SK-N-SH (cell line): ENCODE measurements at regions not wholly inside any gene's neighbourhood (a gene's known extent, or its start where the extent isn't known, plus 50 kb on each side); places are given as distances from the start of the nearest gene placed in this dataset.

Experiments
- CTCF ChIA-PET: fragments of 300-600, 350-600 bp; formaldehyde crosslinking; extraction: SDS; loops from one replicate; lab custom pipeline; 2021; lab: Yijun Ruan, JAX
- POLR2A ChIA-PET: fragments of 350-600 bp; sonication (Branson Sonifier 250); formaldehyde crosslinking; extraction: SDS; loops from one replicate; lab custom pipeline; 2020; ENCODE audit warnings: antibody characterized with exemption, inconsistent platforms; lab: Yijun Ruan, JAX
- DNase-seq: peaks from one replicate; pipeline ENCODE4 v3.0.0; 2012
- H2AFZ ChIP-seq: fragments of 200-600 bp; sonication (generic); 2 replicates; pipeline ENCODE4 v1.8.1; 2016; ENCODE audit warnings: antibody characterized with exemption, mild to moderate bottlenecking, low read depth
- H3F3A ChIP-seq: fragments of 200-600 bp; sonication (generic); replicated peaks from 2 replicates; pipeline ENCODE3; 2016; ENCODE audit warnings: antibody characterized with exemption, mild to moderate bottlenecking; ENCODE audit not compliant: insufficient read depth
- H3K27ac ChIP-seq, 2 experiments: fragments of 200-500 bp in 1 of 2; fragments of 200-600 bp in 1 of 2; sonication (Bioruptor generic) in 1 of 2; sonication (generic), shearing (Covaris generic) in 1 of 2; 2 replicates each; pipeline versions ENCODE4 v1.5.1 to v1.6.1; 2014 to 2016; ENCODE audit warnings: low read depth in 2 of 2, inconsistent platforms in 1 of 2, low read length in 1 of 2, mild to moderate bottlenecking in 1 of 2, mixed read lengths in 1 of 2
- H3K27me3 ChIP-seq: fragments of 200-600 bp; sonication (generic), shearing (Covaris generic); 2 replicates; pipeline ENCODE4 v1.6.1; 2016; ENCODE audit warnings: mixed run types; ENCODE audit not compliant: insufficient read depth
- H3K36me3 ChIP-seq, 2 experiments: fragments of 200-500 bp in 1 of 2; fragments of 200-600 bp in 1 of 2; sonication (Bioruptor generic) in 1 of 2; sonication (generic) in 1 of 2; replicated peaks in 1 of 2; 2 replicates each; pipeline versions ENCODE3 to v1.5.1; 2014 to 2016; ENCODE audit warnings: low read length in 1 of 2, mild to moderate bottlenecking in 1 of 2; ENCODE audit not compliant: insufficient read depth in 2 of 2, control insufficient read depth in 1 of 2
- H3K4me1 ChIP-seq, 2 experiments: fragments of 200-500 bp in 1 of 2; fragments of 200-600 bp in 1 of 2; sonication (Bioruptor generic) in 1 of 2; sonication (generic), shearing (Covaris generic) in 1 of 2; 2 replicates each; pipeline versions ENCODE4 v1.5.1 to v1.6.1; 2014 to 2016; ENCODE audit warnings: low read depth in 1 of 2, low read length in 1 of 2, mixed run types in 1 of 2; ENCODE audit not compliant: insufficient read depth in 2 of 2, control insufficient read depth in 1 of 2
- H3K4me2 ChIP-seq: fragments of 200-600 bp; sonication (generic), shearing (Covaris generic); 2 replicates; pipeline ENCODE4 v1.6.1; 2017; ENCODE audit warnings: mixed run types
- H3K4me3 ChIP-seq, 2 experiments: fragments of 200-500 bp in 1 of 2; fragments of 200-600 bp in 1 of 2; sonication (Bioruptor generic) in 1 of 2; sonication (generic), shearing (Covaris generic) in 1 of 2; 2 replicates each; pipeline versions ENCODE4 v1.5.1 to v1.8.1; 2014 to 2016; ENCODE audit warnings: low read depth in 2 of 2, inconsistent platforms in 1 of 2, low read length in 1 of 2, mild to moderate bottlenecking in 1 of 2, mixed read lengths in 1 of 2, moderate library complexity in 1 of 2
- H3K79me2 ChIP-seq: fragments of 200-600 bp; sonication (generic); 2 replicates; pipeline ENCODE4 v1.8.1; 2017; ENCODE audit warnings: mild to moderate bottlenecking; ENCODE audit not compliant: insufficient read depth
- H3K9ac ChIP-seq: fragments of 200-600 bp; sonication (generic); 2 replicates; pipeline ENCODE4 v1.6.1; 2017; ENCODE audit warnings: mixed run types
- H3K9me2 ChIP-seq: fragments of 200-600 bp; sonication (generic); 2 replicates; pipeline ENCODE4 v1.6.1; 2017; ENCODE audit warnings: mixed run types
- H3K9me3 ChIP-seq: fragments of 200-600 bp; sonication (generic); 2 replicates; pipeline ENCODE4 v1.6.1; 2017; ENCODE audit warnings: mixed run types, mild to moderate bottlenecking, moderate library complexity
- H4K20me1 ChIP-seq: fragments of 200-600 bp; sonication (generic); 2 replicates; pipeline ENCODE4 v1.6.1; 2017; ENCODE audit warnings: mild to moderate bottlenecking, mixed run types; ENCODE audit not compliant: insufficient read depth
- CHD2 ChIP-seq: fragments of 150-350 bp; IDR thresholded peaks from 2 replicates; pipeline ENCODE4 v1.6.1; 2018; ENCODE audit warnings: low read length; ENCODE audit not compliant: partially characterized antibody
- CTCF ChIP-seq: fragments of 200-600 bp; sonication (generic); IDR thresholded peaks from 2 replicates; pipeline ENCODE4 v1.6.1; 2017; ENCODE audit warnings: antibody characterized with exemption, mild to moderate bottlenecking, moderate library complexity
- ELF1 ChIP-seq: IDR thresholded peaks from 2 replicates; pipeline ENCODE4 v1.4.0; 2012
- FOSL2 ChIP-seq: IDR thresholded peaks from 2 replicates; pipeline ENCODE4 v1.4.0; 2012; ENCODE audit warnings: low read depth, mild to moderate bottlenecking, moderate library complexity, borderline replicate concordance
- FOXJ3 ChIP-seq: sonication (generic); formaldehyde crosslinking; IDR thresholded peaks from 2 replicates; pipeline ENCODE4 v1.5.1; 2020; ENCODE audit warnings: mild to moderate bottlenecking, missing genetic modification reagents
- MEF2A ChIP-seq: IDR thresholded peaks from 2 replicates; pipeline ENCODE4 v1.4.0; 2012; ENCODE audit warnings: low read depth, borderline replicate concordance
- MXI1 ChIP-seq: IDR thresholded peaks from 2 replicates; pipeline ENCODE4 v1.6.1; 2012; ENCODE audit warnings: mild to moderate bottlenecking, low read depth, low read length, improper control_type of control experiment
- NFIC ChIP-seq: IDR thresholded peaks from 2 replicates; pipeline ENCODE4 v1.4.0; 2012; ENCODE audit warnings: borderline replicate concordance
- POLR2AphosphoS5 ChIP-seq: IDR thresholded peaks from 2 replicates; pipeline ENCODE4 v1.6.1; 2012; ENCODE audit warnings: low read depth, low read length
- RAD21 ChIP-seq: IDR thresholded peaks from 2 replicates; pipeline ENCODE4 v1.6.1; 2012; ENCODE audit warnings: mild to moderate bottlenecking, low read length
- RFX5 ChIP-seq: IDR thresholded peaks from 2 replicates; pipeline ENCODE4 v1.6.1; 2012; ENCODE audit warnings: mild to moderate bottlenecking, improper control_type of control experiment, low read length
- SMC3 ChIP-seq: IDR thresholded peaks from 2 replicates; pipeline ENCODE4 v1.6.1; 2012; ENCODE audit warnings: low read depth, low read length, improper control_type of control experiment
- TAF1 ChIP-seq: IDR thresholded peaks from 2 replicates; pipeline ENCODE4 v1.6.1; 2012; ENCODE audit warnings: low read depth, mild to moderate bottlenecking, low read length, moderate library complexity, borderline replicate concordance
- USF2 ChIP-seq: fragments of 150-350 bp; IDR thresholded peaks from 2 replicates; pipeline ENCODE4 v1.6.1; 2017; ENCODE audit warnings: antibody characterized with exemption, low read length, low read depth, borderline replicate concordance
- WGBS: methylation state at CpG from one replicate; pipeline ENCODE4 v1.1.6; 2017; ENCODE audit warnings: low lambda C conversion rate; 5-methylcytosine and 5-hydroxymethylcytosine counted together

DNA sequence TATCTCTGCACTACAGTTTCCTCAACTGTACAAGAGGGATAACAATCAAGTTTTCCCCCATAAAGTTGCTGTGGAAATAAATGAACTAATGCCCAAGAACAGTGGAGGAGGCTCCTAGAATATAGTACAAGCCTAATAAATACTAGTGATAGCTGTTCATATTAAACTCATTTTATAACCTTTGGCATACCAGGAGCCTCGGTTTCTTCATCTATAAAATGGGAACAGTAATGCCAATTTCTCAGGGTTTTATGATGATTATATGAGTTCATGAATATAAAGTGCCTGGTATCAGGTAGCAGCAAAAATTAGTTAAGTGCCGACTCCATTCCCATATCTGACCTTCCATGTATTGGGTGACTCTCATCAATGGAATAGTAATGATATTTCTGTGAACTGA is 311.1 kb upstream of the MAF start:
- no peaks in the 10 kb centered on the region for H3K9me3 ChIP-seq
- H3K36me3 ChIP-seq: no peaks in the 10 kb centered on the region
- no peaks in the 10 kb centered on the region for H4K20me1 ChIP-seq
- no peaks in the 10 kb centered on the region for H3F3A ChIP-seq
- no peaks in the 10 kb centered on the region for H3K27me3 ChIP-seq
- H3K4me1 ChIP-seq: no peaks in the 10 kb centered on the region; a peak in 1 of 4 replicates
- TF ChIP-seq POLR2AphosphoS5 (no peak), CTCF (no peak), RAD21 (no peak), SMC3 (no peak), NFIC (no peak), CHD2 (no peak), RFX5 (no peak), FOXJ3 (CRISPR knock-in tag) (no peak), MXI1 (no peak), ELF1 (no peak)
- TF ChIP-seq, all 33 proteins: peak for 0
- H3K79me2 ChIP-seq: no peaks in the 10 kb centered on the region
- ChIA-PET POLR2A (no interaction called here), CTCF (no interaction called here)
- H3K9me2 ChIP-seq: no peaks in the 10 kb centered on the region
- H3K4me3 ChIP-seq: no peak overlapping the region
- no peak for DNase-seq
- H3K27ac ChIP-seq: no peak overlapping the region
- no peak overlapping the region for H2AFZ ChIP-seq
- H3K9ac ChIP-seq: no peak overlapping the region
- no peak overlapping the region for H3K4me2 ChIP-seq
- WGBS: 39% methylated on average over 2 of the region's 2 CpGs

DNA sequence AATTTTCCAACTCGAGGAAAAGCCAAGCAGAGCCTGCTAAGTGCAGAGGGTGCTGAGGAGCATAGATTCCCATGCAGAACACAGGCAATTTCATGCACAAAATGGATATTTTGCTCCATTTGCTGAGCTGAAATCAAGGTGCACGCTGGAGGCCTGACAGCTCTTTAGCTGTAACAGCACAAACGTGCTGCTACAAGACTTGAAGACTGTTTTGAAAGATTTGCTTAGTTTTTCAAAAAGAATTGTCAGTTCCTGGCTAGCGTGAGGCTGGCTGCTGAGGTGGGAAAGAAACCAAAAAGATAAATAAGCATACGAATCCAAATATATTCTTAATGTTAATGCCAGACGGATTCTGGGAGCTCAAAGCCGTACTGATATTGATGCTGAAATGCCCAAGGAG is 309.0 kb upstream of the MAF start:
- no peaks in the 10 kb centered on the region for H3F3A ChIP-seq
- no peaks in the 10 kb centered on the region for H3K79me2 ChIP-seq
- no peak overlapping the region for H3K4me3 ChIP-seq
- TF ChIP-seq FOSL2 (no peak), MEF2A (no peak)
- H3K27ac ChIP-seq: no peak overlapping the region
- no peaks in the 10 kb centered on the region for H3K9me2 ChIP-seq
- no peak for DNase-seq
- no peaks in the 10 kb centered on the region; a peak in 1 of 4 replicates for H3K4me1 ChIP-seq
- 34% methylated on average over 7 of the region's 7 CpGs for WGBS
- H4K20me1 ChIP-seq: no peaks in the 10 kb centered on the region
- H3K9ac ChIP-seq: no peak overlapping the region
- no peak overlapping the region for H2AFZ ChIP-seq
- H3K9me3 ChIP-seq: no peaks in the 10 kb centered on the region
- no peak overlapping the region for H3K4me2 ChIP-seq
- CTCF ChIA-PET: interaction anchor here (0.5 to 0.7 kb wide), 2 partner anchors 96 to 307 kb away, joined by 3 read pairs; no protein-coding TSS in a partner anchor
- no peaks in the 10 kb centered on the region for H3K27me3 ChIP-seq
- POLR2A ChIA-PET: no interaction called here
- no peaks in the 10 kb centered on the region for H3K36me3 ChIP-seq

DNA sequence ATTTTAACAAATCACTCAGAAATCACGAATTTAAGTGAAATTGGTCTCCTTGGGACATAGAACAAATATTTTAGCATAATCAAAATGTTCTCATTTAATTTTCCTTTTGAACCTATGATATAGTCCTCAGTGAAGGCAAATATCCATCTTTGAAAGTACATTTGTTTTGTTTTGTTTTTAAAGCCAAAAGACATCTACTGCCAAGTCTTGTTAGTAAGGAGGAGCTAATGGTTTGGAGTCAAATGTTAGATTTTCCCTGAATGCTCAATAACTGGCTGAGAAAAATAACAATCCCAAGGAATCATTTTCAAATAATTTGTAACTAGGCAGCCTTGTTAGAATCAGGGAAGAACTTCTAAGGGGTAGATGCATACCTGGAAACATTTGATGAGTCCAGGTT is 302.9 kb upstream of the MAF start:
- no peak overlapping the region for H2AFZ ChIP-seq
- H3K4me3 ChIP-seq: no peak overlapping the region
- H3K27me3 ChIP-seq: no peaks in the 10 kb centered on the region
- H3K36me3 ChIP-seq: no peaks in the 10 kb centered on the region
- no peaks in the 10 kb centered on the region for H3K9me3 ChIP-seq
- H3K27ac ChIP-seq: no peak overlapping the region
- H3K9ac ChIP-seq: no peak overlapping the region
- TF ChIP-seq USF2 (no peak), TAF1 (no peak)
- 19% methylated on average over 1 of the region's 1 CpG for WGBS
- H3K9me2 ChIP-seq: no peaks in the 10 kb centered on the region
- ChIA-PET POLR2A (no interaction called here), CTCF (no interaction called here)
- DNase-seq: no peak
- H4K20me1 ChIP-seq: no peaks in the 10 kb centered on the region
- H3F3A ChIP-seq: no peaks in the 10 kb centered on the region
- no peak overlapping the region for H3K4me2 ChIP-seq
- no peaks in the 10 kb centered on the region for H3K79me2 ChIP-seq
- H3K4me1 ChIP-seq: no peaks in the 10 kb centered on the region
